ENCODE measurements at regions not wholly inside any gene's neighbourhood (a gene's known extent, or its start where the extent isn't known, plus 50 kb on each side); places are given as distances from the start of the nearest gene placed in this dataset.

- Histone ChIP-seq H3K9me3 (ENCODE audit: low read length) (no peaks in the 10 kb centered on the region), H4K20me1 (ENCODE audit: low read length) (no peaks in the 10 kb centered on the region), H3K27me3 (ENCODE audit: low read length) (no peaks in the 10 kb centered on the region), H3K9ac (ENCODE audit: low read length) (no peak overlapping the region), H3K27ac (ENCODE audit: low read length) (no peak overlapping the region), H3K9me2 (replicated peaks; ENCODE audit: low read length) (no peaks in the 10 kb centered on the region), H3K36me3 (ENCODE audit: low read depth, low read length) (no peaks in the 10 kb centered on the region), H3K4me3 (ENCODE audit: low read length) (no peak overlapping the region), H3K79me2 (ENCODE audit: low read length) (no peaks in the 10 kb centered on the region), H3K4me1 (ENCODE audit: insufficient read depth, low read length) (no peaks in the 10 kb centered on the region), H3K4me2 (ENCODE audit: low read length) (no peak overlapping the region), H3F3A (ENCODE audit: low read length, unreplicated experiment) (no peaks in the 10 kb centered on the region), H2AFZ (ENCODE audit: low read length) (no peak overlapping the region)
- intact Hi-C loops (cut with micrococcal nuclease): no loop called here
- ChIA-PET POLR2A (ENCODE audit: unreplicated experiment) (no interaction called here), CTCF (no interaction called here)
- TF ChIP-seq EZH2phosphoT487 (IDR thresholded peaks at IDR 0.05; ENCODE audit: borderline replicate concordance, low read length) (no peak), EZH2 (IDR thresholded peaks at IDR 0.05; ENCODE audit: low read length, unreplicated experiment) (no peak), CTCF (conservative IDR thresholded peaks at IDR 0.05; ENCODE audit: low read depth, low read length) (no peak)
- ATAC-seq (no peak), DNase-seq (no peak)
- no TSS peak for BruUV-seq (replicated peaks)
These were observed 270.4 kb upstream of the SPRY2 start for GRCh38 chr13:80611310-80611709.

- H3K4me2 ChIP-seq (ENCODE audit: low read length): no peak overlapping the region
- H3K4me3 ChIP-seq (ENCODE audit: low read length): no peak overlapping the region
- H3K36me3 ChIP-seq (ENCODE audit: low read depth, low read length): no peaks in the 10 kb centered on the region
- BruUV-seq (replicated peaks): no TSS peak
- DNase-seq (no peak), ATAC-seq (no peak)
- no peak overlapping the region for H3K27ac ChIP-seq (ENCODE audit: low read length)
- no peaks in the 10 kb centered on the region for H3F3A ChIP-seq (ENCODE audit: low read length, unreplicated experiment)
- no peaks in the 10 kb centered on the region for H3K9me2 ChIP-seq (replicated peaks; ENCODE audit: low read length)
- CTCF ChIA-PET: no interaction called here
- no peak overlapping the region for H2AFZ ChIP-seq (ENCODE audit: low read length)
- intact Hi-C loops (cut with micrococcal nuclease): no loop called here
- H3K27me3 ChIP-seq (ENCODE audit: low read length): no peaks in the 10 kb centered on the region
- no peak overlapping the region for H3K9ac ChIP-seq (ENCODE audit: low read length)
- no peaks in the 10 kb centered on the region for H4K20me1 ChIP-seq (ENCODE audit: low read length)
- peaks cover 9% of the 10 kb centered on the region; the same call in 1 of the 2 replicates for H3K4me1 ChIP-seq (ENCODE audit: insufficient read depth, low read length)
- H3K79me2 ChIP-seq (ENCODE audit: low read length): no peaks in the 10 kb centered on the region
- POLR2A ChIA-PET (ENCODE audit: unreplicated experiment): no interaction called here
- TF ChIP-seq CTCF (conservative IDR thresholded peaks at IDR 0.05; ENCODE audit: low read depth, low read length): no peak
- TF ChIP-seq EZH2phosphoT487 (IDR thresholded peaks at IDR 0.05; ENCODE audit: borderline replicate concordance, low read length): no peak
- TF ChIP-seq EZH2 (IDR thresholded peaks at IDR 0.05; ENCODE audit: low read length, unreplicated experiment): no peak
- H3K9me3 ChIP-seq (ENCODE audit: low read length): no peaks in the 10 kb centered on the region
These were observed 264.8 kb upstream of the SPRY2 start for GRCh38 chr13:80605716-80606115.

- H3K36me3 ChIP-seq (ENCODE audit: low read depth, low read length): no peaks in the 10 kb centered on the region
- no peak overlapping the region for H2AFZ ChIP-seq (ENCODE audit: low read length)
- no peaks in the 10 kb centered on the region for H3K27me3 ChIP-seq (ENCODE audit: low read length)
- no peaks in the 10 kb centered on the region for H3F3A ChIP-seq (ENCODE audit: low read length, unreplicated experiment)
- no peaks in the 10 kb centered on the region for H4K20me1 ChIP-seq (ENCODE audit: low read length)
- ATAC-seq (no peak), DNase-seq (no peak)
- H3K9ac ChIP-seq (ENCODE audit: low read length): no peak overlapping the region
- intact Hi-C loops (cut with micrococcal nuclease): no loop called here
- no peak overlapping the region for H3K4me3 ChIP-seq (ENCODE audit: low read length)
- BruUV-seq (replicated peaks): no TSS peak
- no peaks in the 10 kb centered on the region for H3K9me2 ChIP-seq (replicated peaks; ENCODE audit: low read length)
- peaks cover 9% of the 10 kb centered on the region; the same call in 1 of the 2 replicates for H3K4me1 ChIP-seq (ENCODE audit: insufficient read depth, low read length)
- no peaks in the 10 kb centered on the region for H3K9me3 ChIP-seq (ENCODE audit: low read length)
- ChIA-PET CTCF (no interaction called here), POLR2A (ENCODE audit: unreplicated experiment) (no interaction called here)
- no peaks in the 10 kb centered on the region for H3K79me2 ChIP-seq (ENCODE audit: low read length)
- no peak overlapping the region for H3K27ac ChIP-seq (ENCODE audit: low read length)
- H3K4me2 ChIP-seq (ENCODE audit: low read length): no peak overlapping the region
- TF ChIP-seq EZH2 (IDR thresholded peaks at IDR 0.05; ENCODE audit: low read length, unreplicated experiment): no peak
- TF ChIP-seq CTCF (conservative IDR thresholded peaks at IDR 0.05; ENCODE audit: low read depth, low read length): no peak
- no peak for TF ChIP-seq EZH2phosphoT487 (IDR thresholded peaks at IDR 0.05; ENCODE audit: borderline replicate concordance, low read length)
These were observed 264.1 kb upstream of the SPRY2 start for GRCh38 chr13:80605011-80605410.
